OCI-LY7 (cell line): ENCODE measurements at regions not wholly inside any gene's neighbourhood (a gene's known extent, or its start where the extent isn't known, plus 50 kb on each side); places are given as distances from the start of the nearest gene placed in this dataset.

Experiments used
- CTCF ChIP-seq: fragments of 200-600 bp; sonication (generic); conservative IDR thresholded peaks from 2 replicates; pipeline ENCODE4 v1.5.1; 2014; ENCODE audit warnings: mild to moderate bottlenecking, antibody characterized with exemption, low read length, moderate library complexity, mixed read lengths
- EZH2phosphoT487 ChIP-seq: fragments of 200-600 bp; sonication (generic); IDR thresholded peaks from 2 replicates; pipeline ENCODE4 v1.6.1; 2018; ENCODE audit warnings: low read depth, borderline replicate concordance, mild to moderate bottlenecking, mixed run types, antibody characterized with exemption, low read length, moderate library complexity, mixed read lengths

GRCh38 chr12:47574252-47575021, 131.4 kb downstream of the RPAP3 start:
- TF ChIP-seq CTCF (no peak), EZH2phosphoT487 (no peak)
